GM18508 (cell line): ENCODE measurements at regions not wholly inside any gene's neighbourhood (a gene's known extent, or its start where the extent isn't known, plus 50 kb on each side); places are given as distances from the start of the nearest gene placed in this dataset.
"Not testable (repeated sequence)": the region's sequence is repeated elsewhere in the genome, so short reads cannot be mapped to it uniquely, and the experiment has no call there.

Source experiments
- ATAC-seq: cut with Tn5 transposase; IDR thresholded peaks from one replicate; pipeline ENCODE4 v1.9.1; 2021; ENCODE audit warnings: moderate number of reproducible peaks; ENCODE audit not compliant: insufficient read depth, unreplicated experiment

DNA sequence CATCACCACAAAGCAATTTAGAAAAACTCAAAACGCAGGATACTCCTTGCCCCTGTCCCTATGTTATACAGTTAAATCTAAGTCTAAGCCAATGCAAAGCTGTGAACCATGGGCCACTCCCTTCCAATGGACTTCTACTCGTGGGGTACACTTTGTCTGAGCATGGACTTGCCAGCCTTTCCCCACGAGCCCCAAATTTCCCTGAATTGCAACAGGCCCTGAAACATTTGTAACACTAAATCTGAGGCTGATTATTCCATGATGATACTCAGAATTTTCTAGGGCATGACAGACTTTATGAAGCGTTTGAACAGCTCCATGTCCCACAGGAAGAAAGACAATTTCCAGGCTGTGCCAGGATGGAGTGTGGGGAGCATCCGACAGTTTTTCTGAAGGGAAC is 189.6 kb downstream of the TXNL1 start:
- no peak for ATAC-seq

DNA sequence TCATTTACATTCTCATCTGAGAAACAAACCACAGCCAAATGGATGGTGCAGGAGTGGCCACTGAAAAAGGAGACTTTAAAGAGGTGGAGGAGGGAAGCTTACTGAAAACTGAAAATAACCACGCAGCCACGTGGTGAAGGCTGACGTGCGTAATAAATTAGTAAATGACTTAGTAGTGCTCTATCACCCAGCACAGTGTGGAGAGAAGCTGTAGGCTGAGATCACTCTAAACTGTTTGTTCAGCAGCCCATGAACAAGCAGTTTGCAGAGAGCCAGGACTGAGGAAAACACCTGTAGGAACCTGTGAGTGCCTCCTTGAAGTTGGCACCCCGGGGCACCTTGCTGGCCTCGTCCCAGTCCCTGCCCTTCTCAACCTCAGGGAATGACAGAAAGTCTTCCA is 193.0 kb downstream of the TXNL1 start:
- no peak for ATAC-seq

DNA sequence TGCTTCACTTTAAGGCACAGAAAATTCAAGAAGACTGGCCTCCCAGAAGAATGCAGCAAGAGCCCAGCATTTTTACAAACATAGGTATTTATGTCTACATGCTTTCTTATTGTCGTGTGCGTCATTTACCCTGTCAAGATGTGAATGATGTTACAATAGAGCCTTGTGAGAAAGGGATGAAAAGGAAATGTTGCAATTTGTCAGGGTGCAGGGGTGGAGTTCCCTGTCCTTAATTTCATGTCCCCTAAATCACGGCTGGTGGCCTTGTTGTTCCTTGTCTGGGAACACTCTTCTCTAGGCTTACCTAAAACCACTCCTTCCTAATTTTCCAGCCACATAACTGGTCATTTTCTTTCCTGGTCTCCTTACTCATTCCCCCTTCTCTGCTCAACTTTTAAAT is 194.2 kb downstream of the TXNL1 start:
- no peak for ATAC-seq

DNA sequence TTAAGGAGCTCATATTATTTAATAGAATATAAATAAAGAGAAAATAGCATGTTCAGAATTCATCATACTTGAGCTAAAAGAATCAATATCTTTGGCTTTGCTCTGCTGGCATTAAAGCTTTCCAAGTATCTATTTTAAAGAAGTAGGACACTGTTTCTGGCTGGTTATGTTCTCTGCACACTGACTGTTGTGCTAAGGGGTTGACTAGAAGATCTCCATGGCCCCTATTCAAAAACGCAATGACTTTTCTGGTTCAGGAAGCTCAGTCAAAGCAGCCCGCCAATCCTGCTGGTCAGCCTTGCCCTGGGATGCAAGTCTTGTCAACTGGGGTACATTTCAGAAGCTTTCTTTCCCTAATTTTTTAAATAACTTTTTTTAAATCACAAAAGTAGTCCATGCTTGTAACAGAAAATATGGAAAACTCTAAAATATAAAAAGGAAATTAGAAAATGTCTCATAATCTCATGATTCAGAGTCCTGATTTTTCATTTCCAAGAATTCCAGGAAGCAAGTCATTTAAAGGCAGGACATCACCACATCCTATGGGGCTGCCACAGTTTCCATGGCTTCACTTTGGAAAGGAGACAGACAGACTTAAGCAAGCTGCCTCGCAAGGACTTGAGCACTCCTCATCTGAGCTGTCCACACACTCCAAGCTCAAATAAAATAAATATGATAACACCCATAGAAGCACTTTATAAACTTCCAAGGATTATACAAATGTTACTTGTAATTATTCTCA is 195.1 kb downstream of the TXNL1 start:
- no peak for ATAC-seq

DNA sequence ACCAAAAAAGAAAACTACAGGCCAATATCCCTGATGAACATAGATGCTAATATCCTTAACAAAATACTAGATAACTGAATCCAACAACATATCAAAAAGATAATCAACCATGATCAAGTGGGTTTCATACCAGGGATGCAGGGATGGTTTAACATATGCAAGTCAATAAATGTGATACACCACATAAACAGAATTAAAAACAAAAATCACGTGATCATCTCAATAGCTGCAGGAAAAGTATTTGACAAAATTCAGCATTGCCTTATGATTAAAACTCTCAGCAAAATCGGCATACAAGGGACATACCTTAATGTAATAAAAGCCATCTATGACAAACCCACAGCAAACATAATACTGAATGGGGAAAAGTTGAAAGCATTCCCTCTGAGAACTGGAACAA is 199.9 kb downstream of the TXNL1 start:
- not testable (repeated sequence) for ATAC-seq

DNA sequence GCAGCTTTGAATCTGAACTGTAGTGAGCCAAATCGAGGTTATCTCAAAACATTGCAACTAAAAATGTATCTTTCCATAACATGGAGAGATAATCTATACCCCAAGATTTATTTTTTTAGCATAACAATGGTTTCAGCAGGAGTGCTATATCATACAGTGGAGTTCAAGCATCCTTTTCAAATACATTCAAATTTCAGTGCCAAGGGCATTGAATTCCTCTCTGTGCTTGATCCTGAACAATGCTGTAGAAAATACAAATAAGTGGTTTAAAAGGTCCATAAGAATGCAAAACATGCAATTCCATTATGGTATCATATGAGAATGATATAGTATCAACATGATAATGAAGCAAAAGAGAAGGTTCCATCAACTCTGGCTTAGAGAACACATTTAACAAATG is 201.7 kb downstream of the TXNL1 start:
- ATAC-seq, result no peak

DNA sequence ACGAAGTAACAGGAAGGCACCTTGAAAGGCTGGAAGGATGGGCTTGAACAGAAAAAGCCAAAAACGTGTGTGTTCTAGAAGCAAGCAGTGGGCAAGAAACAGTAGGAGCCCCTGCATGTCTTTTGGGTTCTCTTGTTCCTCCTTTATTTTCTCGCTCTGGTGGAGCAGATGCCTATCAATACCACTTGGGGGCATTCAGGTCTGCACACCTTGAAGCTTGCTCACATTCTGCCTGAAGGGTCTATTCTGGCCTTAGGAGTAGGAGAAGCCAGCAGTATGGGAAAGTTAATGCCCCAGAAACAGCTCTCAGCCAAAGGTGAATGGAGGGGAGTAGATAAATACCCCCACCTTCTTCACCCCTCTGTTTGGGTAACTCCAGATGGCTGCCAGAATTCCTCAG is 204.5 kb downstream of the TXNL1 start:
- ATAC-seq, result no peak

DNA sequence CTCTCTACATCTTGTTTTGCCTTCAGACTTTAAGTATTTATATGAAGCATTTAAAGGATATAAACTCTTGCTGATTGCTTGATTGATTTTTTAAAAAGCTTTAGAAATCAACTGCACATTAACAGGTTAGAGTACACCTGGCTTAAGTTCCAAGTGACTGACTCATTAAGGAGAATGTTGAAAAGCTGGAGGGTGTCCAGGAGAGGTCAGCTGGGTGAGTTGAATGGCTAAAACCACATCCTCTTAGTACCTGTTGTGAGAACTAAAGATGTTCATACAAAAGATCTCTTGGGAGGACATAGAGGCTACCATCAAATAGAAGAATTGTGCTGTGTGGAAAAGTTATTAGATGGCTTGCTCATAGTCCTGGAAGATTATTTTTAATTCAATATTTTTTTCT is 206.8 kb downstream of the TXNL1 start:
- no peak for ATAC-seq

DNA sequence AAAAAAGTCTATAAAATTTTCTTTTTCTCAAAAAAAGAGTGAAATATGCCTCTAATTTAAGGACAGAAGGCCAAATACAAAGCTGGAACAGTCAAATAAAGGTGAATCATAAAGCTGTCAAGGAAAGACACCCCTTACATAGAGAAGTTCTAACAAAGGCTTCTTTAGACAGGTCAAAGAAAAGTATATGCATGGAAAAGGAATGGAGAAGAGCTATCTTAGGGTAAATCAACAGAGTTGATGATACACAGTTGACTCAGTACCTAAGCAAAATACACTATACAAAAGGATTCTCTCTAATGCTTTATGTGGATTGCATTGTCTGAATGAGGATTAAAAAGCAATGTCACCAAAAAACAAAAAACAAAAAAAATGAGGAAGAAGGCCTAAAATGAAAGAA is 214.8 kb downstream of the TXNL1 start:
- ATAC-seq, result no peak

DNA sequence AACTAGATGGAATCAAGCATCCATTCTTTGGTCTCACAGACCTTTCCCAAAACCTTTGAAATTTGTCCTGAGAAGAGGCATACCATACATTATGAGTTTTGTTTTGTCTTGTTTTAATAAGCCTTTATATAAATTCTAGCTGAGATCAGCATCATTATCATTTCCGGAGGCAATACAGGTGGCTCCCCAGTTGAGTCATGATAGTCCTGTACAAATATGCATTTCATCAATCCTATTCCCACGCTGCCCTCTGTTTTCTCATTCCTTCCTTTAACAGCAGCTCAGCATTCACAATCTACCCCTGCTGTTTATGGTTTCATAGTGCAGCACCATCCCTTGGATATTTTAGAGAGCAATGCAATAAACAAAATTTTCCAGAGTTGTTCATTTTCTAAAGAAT is 216.7 kb downstream of the TXNL1 start:
- no peak for ATAC-seq

DNA sequence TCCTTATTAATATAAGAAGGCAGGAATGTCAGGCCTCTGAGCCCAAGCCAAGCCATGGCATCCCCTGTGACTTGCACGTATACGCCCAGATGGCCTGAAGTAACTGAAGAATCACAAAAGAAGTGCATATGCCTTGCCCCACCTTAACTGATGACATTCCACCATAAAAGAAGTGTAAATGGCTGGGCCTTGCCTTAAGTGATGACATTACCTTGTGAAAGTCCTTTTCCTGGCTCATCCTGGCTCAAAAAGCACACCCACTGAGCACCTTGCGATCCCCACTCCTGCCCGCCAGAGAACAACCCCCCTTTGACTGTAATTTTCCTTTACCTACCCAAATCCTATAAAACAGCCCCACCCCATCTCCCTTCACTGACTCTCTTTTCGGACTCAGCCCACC is 217.5 kb downstream of the TXNL1 start:
- not testable (repeated sequence) for ATAC-seq

DNA sequence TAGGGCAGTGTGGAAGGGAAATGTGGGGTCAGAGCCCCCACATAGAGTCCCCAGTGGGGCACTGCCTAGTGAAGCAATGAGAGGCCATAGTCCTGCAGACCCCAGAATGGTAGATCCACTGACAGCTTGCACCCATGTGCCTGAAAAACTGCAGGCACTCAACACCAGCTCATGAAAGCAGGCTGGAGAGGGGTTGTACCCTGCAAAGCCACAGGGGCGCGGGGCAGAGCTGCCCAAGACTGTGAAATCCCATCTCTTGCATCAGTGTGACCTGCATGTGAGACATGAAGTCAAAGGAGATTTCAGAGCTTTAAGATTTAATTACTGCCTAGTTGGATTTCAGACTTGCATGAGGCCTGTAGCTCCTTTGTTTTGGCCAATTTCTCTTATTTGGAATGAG is 224.0 kb downstream of the TXNL1 start:
- ATAC-seq, result no peak

DNA sequence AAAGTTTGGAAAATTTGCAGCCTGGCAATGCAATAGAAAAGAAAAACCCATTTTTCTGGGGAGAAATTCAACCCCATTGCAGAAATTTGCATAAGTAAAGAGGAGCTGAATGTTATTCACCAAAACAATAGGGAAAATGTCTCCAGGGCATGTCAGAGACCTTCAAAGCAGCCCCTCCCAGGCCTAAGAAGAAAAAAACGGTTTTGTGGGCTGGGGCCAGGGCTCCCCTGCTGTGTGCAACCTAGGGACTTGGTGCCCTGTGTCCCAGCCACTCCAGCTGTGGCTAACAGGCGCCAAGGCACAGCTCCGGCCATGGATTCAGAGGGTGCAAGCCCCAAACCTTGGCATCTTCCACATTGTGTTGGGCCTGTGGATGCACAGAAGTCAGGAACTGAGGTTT is 224.5 kb downstream of the TXNL1 start:
- no peak for ATAC-seq

DNA sequence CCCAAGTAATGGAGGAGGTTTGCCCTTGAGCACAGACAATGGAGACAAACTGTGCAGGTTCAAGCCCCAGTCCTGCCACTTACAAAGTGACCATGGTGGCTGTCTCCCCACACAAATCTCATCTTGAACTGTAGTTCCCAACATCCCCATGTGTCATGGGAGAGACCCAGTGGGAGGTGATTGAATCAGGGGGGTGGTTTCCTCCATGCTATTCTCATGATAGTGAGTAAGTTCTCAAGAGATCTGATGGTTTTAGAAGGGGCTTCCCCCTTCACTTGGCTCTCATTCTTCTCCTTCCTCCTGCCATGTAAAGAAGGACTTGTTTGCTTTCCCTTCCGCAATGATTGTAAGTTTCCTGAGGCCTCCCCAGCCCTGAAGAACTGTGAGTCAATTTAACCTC is 225.4 kb downstream of the TXNL1 start:
- ATAC-seq, result no peak

DNA sequence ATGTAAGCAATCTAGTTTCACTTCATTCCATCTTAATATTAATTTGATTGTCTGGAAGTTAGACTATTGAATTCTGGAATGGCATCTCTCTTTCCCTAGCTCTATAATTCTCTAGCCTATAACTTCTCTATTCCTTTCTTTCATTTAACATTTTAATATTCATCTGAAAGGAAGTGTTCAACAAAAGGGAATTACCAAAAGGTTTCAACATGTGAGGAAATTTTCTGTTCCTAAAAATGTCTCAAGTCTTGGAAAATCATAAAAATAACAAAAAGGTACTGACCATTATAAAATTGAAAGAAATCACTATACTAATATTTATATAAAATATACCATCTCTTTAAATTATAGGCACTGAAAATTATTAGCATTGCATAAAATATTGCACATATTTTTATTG is 228.7 kb downstream of the TXNL1 start:
- ATAC-seq, result no peak

DNA sequence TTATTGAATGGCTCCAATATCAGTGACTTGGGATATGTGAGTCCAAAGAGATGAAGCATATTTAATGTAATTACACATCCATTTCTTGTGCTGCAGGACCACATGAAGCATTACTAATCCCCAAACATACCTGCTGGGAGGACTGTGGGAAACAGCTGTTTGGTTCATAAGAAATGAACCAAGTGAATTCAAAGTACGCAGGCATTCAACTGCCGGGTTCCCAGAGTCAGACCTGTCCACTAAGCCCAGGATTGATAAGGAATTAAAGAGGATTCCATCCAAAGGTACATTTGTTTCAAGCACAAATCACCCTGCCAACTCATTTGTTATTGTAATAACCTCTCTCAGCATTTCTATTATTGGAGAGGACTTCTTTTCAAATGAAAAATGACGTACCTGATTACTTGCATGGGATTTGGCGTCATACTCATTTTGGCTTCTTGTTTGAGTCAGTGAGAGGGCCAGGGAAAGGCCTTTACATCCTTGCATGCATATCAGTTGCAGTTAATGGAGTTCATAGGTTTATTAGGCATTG is 230.7 kb downstream of the TXNL1 start:
- ATAC-seq, result no peak

DNA sequence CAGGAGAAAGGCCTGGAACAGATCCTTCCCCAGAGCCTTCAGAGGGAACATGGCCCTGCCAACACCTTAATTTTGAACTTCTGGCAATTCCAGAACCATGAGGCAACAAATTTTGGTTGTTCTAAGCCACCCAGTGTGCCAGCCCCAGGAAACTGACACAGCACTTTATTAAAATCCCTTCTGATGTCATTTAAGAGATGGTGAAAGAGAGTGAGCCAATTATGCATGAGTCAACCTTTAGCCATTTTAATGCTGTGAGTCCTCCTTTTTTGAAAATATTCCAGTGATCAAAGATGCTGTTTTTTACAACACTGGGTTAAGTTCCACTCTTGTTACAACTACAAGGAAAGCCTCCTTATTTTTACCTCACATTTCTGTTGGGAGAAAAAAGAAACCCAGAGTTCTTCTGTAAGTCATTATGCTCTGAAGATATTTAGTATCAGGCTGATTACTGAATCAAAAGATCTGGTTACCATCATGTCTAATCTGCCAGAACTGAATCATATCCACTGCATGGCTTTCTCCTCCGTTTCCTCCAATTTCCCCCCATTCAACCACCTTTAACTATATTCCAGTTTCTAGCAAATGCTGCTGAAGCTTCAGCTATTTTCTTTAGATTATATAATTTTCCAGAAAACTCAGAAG is 235.4 kb downstream of the TXNL1 start:
- ATAC-seq, result no peak

DNA sequence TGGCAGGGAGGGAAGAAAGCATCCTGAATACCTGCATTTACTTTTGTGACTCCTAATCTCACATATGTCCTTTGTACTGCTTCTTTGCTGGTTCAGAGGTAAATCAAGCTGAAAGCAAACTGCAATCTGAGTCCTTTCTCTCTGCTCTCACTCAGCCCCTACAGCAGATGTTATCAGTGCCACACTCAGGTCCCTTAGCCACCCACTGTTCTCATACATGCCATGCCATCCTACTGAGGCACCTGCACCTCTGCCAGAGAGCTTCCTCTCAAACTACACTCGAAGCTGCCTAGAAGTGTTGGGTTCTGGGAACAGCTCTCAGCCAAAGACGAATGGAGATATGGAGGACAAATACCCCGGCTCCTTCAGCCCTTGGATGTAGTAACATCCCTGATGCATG is 244.5 kb downstream of the TXNL1 start:
- ATAC-seq, result no peak

DNA sequence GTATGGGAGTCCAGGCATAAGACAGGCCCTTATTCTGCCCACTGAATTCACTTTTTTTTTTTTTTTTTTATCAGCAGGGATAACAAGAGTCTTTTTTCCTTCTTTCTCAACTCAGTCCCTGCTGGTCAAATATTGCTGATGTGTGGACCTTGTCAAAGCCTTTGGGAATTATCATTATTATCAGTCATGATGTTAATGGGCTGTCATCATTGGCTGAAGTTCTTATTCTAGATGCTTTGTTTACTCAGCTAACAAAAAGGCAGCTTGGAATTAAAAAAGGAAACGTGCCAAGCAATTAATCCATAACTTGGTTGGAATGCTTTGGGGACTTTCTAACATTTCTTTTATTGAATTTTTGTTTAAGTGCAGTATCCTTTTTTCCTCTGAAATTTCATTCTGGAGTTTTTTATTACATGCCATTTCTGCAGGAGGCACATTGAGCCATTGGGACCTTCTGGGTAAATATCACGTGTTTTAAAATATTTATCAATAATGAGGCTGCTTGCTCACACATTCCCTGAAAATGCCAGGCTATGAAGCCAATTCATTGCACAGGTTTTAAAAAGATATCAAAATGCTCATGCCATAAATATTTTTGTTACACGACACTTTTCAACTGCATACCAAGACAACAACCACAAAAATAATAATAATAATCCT is 246.3 kb downstream of the TXNL1 start:
- ATAC-seq, result no peak

DNA sequence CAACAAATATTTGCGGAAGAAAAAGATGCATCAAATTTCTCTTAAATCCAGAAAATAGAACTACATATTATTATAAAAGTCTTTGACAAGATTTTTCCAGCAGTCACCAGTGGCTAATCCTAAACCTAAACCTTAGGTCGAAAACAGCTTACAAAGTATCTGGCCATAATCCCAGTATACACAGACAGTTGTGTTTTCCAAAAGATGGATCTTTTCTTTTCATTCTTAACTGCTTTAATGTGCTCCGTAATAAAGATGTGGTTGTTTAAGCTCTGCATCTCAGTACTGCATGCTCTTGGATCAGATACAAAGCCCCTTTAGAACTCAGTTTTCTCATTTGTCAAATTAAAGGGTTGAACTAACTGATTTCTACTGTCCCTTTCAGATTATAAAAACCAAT is 247.8 kb downstream of the TXNL1 start:
- ATAC-seq, result no peak

DNA sequence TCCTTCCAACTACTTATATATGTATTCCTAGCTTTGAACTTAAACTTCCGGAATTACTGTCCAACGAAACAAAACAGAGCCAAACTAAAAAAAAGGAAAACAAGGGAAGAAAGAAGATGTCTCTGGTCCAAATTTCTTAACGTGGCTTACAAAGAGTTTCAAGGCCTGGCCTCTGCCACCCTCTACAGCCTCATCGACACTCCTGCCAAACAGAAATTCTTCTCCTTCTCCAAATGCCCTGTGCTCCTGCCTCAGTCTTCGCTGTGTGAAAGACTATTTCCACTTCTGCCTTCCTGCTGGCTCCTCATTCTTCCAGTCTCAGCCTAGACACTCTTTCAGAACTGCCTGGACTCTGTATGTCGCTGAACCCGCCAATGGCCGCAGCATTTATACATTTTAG is 249.2 kb downstream of the TXNL1 start:
- no peak for ATAC-seq

DNA sequence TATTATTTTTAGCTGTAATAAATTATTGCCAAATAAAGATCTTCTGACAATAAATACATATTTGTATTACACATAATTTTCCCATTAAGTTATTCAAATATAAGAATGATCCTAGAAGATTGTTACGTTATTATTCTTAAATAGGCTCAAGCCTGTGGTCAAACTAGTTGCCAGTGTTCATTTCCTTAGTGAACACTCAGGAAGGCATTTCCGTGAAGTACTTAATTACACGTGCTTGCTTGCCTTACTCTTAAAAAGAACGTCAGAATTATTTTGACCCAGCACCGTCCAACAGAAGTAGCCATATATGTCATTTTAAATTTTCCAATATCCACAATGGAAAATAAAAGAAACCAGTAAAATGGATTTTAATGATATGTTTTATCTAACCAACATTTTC is 249.8 kb downstream of the TXNL1 start:
- no peak for ATAC-seq
